ENCODE measurements at regions not wholly inside any gene's neighbourhood (a gene's known extent, or its start where the extent isn't known, plus 50 kb on each side); places are given as distances from the start of the nearest gene placed in this dataset.

GRCh38 chr13:109885235-109885634 is 98.9 kb upstream of the IRS2 start:
- TF ChIP-seq CTCF (IDR thresholded peaks at IDR 0.05) = no peak
- no peak for TF ChIP-seq POLR2A (IDR thresholded peaks at IDR 0.05)

Measured in esophagus squamous epithelium (tissue), 4 donors.